OCI-LY1 (cell line): ENCODE measurements at regions not wholly inside any gene's neighbourhood (a gene's known extent, or its start where the extent isn't known, plus 50 kb on each side); places are given as distances from the start of the nearest gene placed in this dataset.

Experiments used
- H2AFZ ChIP-seq: fragments of 200-600 bp; sonication (generic), shearing (Covaris generic); 2 replicates; pipeline ENCODE4 v1.6.0; 2014; ENCODE audit warnings: antibody characterized with exemption, mild to moderate bottlenecking, low read length
- H3F3A ChIP-seq: fragments of 200-600 bp; sonication (generic), shearing (Covaris generic); 2 replicates; pipeline ENCODE4 v1.6.0; 2014; ENCODE audit warnings: mild to moderate bottlenecking, antibody characterized with exemption, low read length, moderate library complexity; ENCODE audit not compliant: insufficient read depth
- H3K27ac ChIP-seq: fragments of 200-600 bp; sonication (generic); 2 replicates; pipeline ENCODE4 v1.5.1; 2014; ENCODE audit warnings: low read length, mixed run types, mild to moderate bottlenecking, low read depth; ENCODE audit not compliant: poor library complexity, severe bottlenecking
- H3K27me3 ChIP-seq: fragments of 200-600 bp; sonication (generic); 2 replicates; pipeline ENCODE4 v1.6.0; 2014; ENCODE audit warnings: antibody characterized with exemption, mild to moderate bottlenecking, low read length, moderate library complexity; ENCODE audit not compliant: insufficient read depth
- H3K36me3 ChIP-seq: fragments of 200-600 bp; sonication (generic); 2 replicates; pipeline ENCODE4 v1.6.1; 2014; ENCODE audit warnings: mild to moderate bottlenecking, antibody characterized with exemption, low read length, moderate library complexity, mixed read lengths; ENCODE audit not compliant: insufficient read depth
- H3K4me1 ChIP-seq: fragments of 200-600 bp; sonication (generic); 2 replicates; pipeline ENCODE4 v1.5.1; 2014; ENCODE audit warnings: mild to moderate bottlenecking, low read length, moderate library complexity; ENCODE audit not compliant: insufficient read depth, severe bottlenecking
- H3K4me2 ChIP-seq: fragments of 200-600 bp; sonication (generic), shearing (Covaris generic); 2 replicates; pipeline ENCODE4 v1.6.1; 2014; ENCODE audit warnings: low read length
- H3K4me3 ChIP-seq: fragments of 200-600 bp; sonication (generic); 2 replicates; pipeline ENCODE4 v1.5.1; 2014; ENCODE audit warnings: low read length, low read depth, mild to moderate bottlenecking, mixed read lengths; ENCODE audit not compliant: poor library complexity, severe bottlenecking
- H3K79me2 ChIP-seq: fragments of 200-600 bp; shearing (Covaris generic); 2 replicates; pipeline ENCODE4 v1.6.1; 2016; ENCODE audit warnings: mixed run types, low read length, mixed read lengths; ENCODE audit not compliant: insufficient read depth
- H3K9ac ChIP-seq: fragments of 200-600 bp; sonication (generic), shearing (Covaris generic); 2 replicates; pipeline ENCODE4 v1.6.1; 2014; ENCODE audit warnings: mild to moderate bottlenecking, low read length, mixed read lengths
- H3K9me2 ChIP-seq: fragments of 200-600 bp; sonication (generic), shearing (Covaris generic); 2 replicates; pipeline ENCODE4 v1.6.1; 2014; ENCODE audit warnings: low read depth, mild to moderate bottlenecking, low read length, mixed read lengths
- H3K9me3 ChIP-seq: fragments of 200-600 bp; shearing (Covaris generic); 2 replicates; pipeline ENCODE4 v1.6.1; 2014; ENCODE audit warnings: low read length, mixed read lengths
- H4K20me1 ChIP-seq: fragments of 200-600 bp; sonication (generic), shearing (Covaris generic); 2 replicates; pipeline ENCODE4 v1.6.0; 2016; ENCODE audit warnings: mild to moderate bottlenecking, low read length; ENCODE audit not compliant: insufficient read depth
- EZH2 ChIP-seq: fragments of 200-600 bp; sonication (generic), shearing (Covaris generic); IDR thresholded peaks from 2 replicates; pipeline ENCODE4 v1.8.0; 2017; ENCODE audit warnings: borderline replicate concordance, mixed run types, mild to moderate bottlenecking, antibody characterized with exemption, low read length, moderate library complexity, mixed read lengths
- TF ChIP-seq, protein P1 (sequence below): fragments of 200-600 bp; sonication (generic), shearing (Covaris generic); IDR thresholded peaks from 2 replicates; pipeline ENCODE4 v1.5.1; 2017; ENCODE audit warnings: mild to moderate bottlenecking, antibody characterized with exemption, low read length, moderate library complexity, mixed read lengths

- TF ChIP-seq EZH2, result no peak
- TF ChIP-seq, protein P1, sequence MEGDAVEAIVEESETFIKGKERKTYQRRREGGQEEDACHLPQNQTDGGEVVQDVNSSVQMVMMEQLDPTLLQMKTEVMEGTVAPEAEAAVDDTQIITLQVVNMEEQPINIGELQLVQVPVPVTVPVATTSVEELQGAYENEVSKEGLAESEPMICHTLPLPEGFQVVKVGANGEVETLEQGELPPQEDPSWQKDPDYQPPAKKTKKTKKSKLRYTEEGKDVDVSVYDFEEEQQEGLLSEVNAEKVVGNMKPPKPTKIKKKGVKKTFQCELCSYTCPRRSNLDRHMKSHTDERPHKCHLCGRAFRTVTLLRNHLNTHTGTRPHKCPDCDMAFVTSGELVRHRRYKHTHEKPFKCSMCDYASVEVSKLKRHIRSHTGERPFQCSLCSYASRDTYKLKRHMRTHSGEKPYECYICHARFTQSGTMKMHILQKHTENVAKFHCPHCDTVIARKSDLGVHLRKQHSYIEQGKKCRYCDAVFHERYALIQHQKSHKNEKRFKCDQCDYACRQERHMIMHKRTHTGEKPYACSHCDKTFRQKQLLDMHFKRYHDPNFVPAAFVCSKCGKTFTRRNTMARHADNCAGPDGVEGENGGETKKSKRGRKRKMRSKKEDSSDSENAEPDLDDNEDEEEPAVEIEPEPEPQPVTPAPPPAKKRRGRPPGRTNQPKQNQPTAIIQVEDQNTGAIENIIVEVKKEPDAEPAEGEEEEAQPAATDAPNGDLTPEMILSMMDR, result no peak
- Histone ChIP-seq H3K27ac (no peak overlapping the region), H3K79me2 (no peaks in the 10 kb centered on the region), H3K36me3 (no peaks in the 10 kb centered on the region), H3F3A (no peaks in the 10 kb centered on the region), H2AFZ (no peak overlapping the region), H3K4me3 (no peak overlapping the region), H3K9me3 (no peaks in the 10 kb centered on the region), H3K4me1 (no peaks in the 10 kb centered on the region), H3K9me2 (no peaks in the 10 kb centered on the region), H3K27me3 (no peaks in the 10 kb centered on the region), H4K20me1 (no peaks in the 10 kb centered on the region), H3K4me2 (no peak overlapping the region), H3K9ac (no peak overlapping the region)
These were observed 731.6 kb upstream of the PTBP2 start for GRCh38 chr1:95990033-95990432.

GRCh38 chr1:95991787-95992520, 729.6 kb upstream of the PTBP2 start:
- Histone ChIP-seq H3K27me3 (no peaks in the 10 kb centered on the region), H3K27ac (no peak overlapping the region), H2AFZ (no peak overlapping the region), H3K4me3 (no peak overlapping the region), H4K20me1 (no peaks in the 10 kb centered on the region), H3K9me3 (no peaks in the 10 kb centered on the region), H3K9me2 (no peaks in the 10 kb centered on the region), H3F3A (no peaks in the 10 kb centered on the region), H3K9ac (no peak overlapping the region), H3K79me2 (no peaks in the 10 kb centered on the region), H3K36me3 (no peaks in the 10 kb centered on the region), H3K4me1 (no peaks in the 10 kb centered on the region), H3K4me2 (no peak overlapping the region)
- TF ChIP-seq, protein P1, result no peak
- no peak for TF ChIP-seq EZH2

- H3K9me2 ChIP-seq, result no peaks in the 10 kb centered on the region
- no peak overlapping the region for H3K4me2 ChIP-seq
- H3K4me1 ChIP-seq, result no peaks in the 10 kb centered on the region
- no peaks in the 10 kb centered on the region for H3K9me3 ChIP-seq
- H2AFZ ChIP-seq, result no peak overlapping the region
- TF ChIP-seq, protein P1, result no peak
- TF ChIP-seq EZH2, result no peak
- H3K27me3 ChIP-seq, result no peaks in the 10 kb centered on the region
- no peaks in the 10 kb centered on the region for H3K79me2 ChIP-seq
- H3K36me3 ChIP-seq, result no peaks in the 10 kb centered on the region
- H3K4me3 ChIP-seq, result no peak overlapping the region
- no peaks in the 10 kb centered on the region for H4K20me1 ChIP-seq
- no peaks in the 10 kb centered on the region for H3F3A ChIP-seq
- no peak overlapping the region for H3K27ac ChIP-seq
- H3K9ac ChIP-seq, result no peak overlapping the region
These were observed 726.9 kb upstream of the PTBP2 start for GRCh38 chr1:95994643-95995042.
